ENCODE measurements at regions not wholly inside any gene's neighbourhood (a gene's known extent, or its start where the extent isn't known, plus 50 kb on each side); places are given as distances from the start of the nearest gene placed in this dataset.

DNA sequence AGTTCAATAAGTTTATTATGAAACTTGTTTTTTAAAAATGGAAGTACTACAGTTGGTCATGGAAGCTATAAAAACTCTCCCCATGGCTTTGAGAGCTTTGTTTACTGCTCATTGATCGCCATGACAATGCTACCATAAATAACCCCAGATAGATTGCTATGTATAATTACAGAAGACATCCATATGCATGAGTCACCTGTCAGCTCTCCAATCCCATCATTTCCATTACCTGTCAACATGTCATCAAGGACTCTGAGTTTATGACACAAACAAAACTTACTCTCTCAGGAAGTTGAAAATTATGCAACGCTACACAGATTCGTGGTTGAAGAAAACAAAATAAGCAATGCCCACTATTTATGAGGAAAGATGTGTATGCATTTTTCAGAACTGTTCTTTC, 144.4 kb downstream of the SEC23A start:
- TF ChIP-seq, protein P1, sequence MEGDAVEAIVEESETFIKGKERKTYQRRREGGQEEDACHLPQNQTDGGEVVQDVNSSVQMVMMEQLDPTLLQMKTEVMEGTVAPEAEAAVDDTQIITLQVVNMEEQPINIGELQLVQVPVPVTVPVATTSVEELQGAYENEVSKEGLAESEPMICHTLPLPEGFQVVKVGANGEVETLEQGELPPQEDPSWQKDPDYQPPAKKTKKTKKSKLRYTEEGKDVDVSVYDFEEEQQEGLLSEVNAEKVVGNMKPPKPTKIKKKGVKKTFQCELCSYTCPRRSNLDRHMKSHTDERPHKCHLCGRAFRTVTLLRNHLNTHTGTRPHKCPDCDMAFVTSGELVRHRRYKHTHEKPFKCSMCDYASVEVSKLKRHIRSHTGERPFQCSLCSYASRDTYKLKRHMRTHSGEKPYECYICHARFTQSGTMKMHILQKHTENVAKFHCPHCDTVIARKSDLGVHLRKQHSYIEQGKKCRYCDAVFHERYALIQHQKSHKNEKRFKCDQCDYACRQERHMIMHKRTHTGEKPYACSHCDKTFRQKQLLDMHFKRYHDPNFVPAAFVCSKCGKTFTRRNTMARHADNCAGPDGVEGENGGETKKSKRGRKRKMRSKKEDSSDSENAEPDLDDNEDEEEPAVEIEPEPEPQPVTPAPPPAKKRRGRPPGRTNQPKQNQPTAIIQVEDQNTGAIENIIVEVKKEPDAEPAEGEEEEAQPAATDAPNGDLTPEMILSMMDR (conservative IDR thresholded peaks at IDR 0.05; ENCODE audit: low read depth, low read length), result no peak
- no peak for DNase-seq (ENCODE audit: low read depth)
- H3K4me3 ChIP-seq (ENCODE audit: low read depth, low read length), result no peak overlapping the region

DNA sequence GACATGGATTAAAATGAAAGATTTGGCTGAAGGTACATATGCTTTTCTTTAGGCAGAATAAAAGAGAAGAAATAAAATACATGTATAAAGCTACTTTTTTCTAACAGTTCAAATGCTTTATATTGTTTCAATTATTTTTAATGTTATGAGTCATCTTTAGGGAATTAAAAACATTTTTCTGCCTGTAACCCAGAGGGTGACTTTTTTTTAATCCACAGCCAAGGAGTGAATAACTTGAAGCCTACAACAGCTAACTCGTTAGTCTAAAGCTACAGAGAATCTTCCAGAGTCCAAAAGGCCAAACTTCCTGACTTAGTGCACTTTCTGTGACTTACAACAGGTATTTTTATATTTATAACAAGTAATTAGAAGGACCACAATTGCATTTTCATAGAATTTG, 151.6 kb downstream of the SEC23A start:
- no peak for DNase-seq (ENCODE audit: low read depth)
- no peak overlapping the region for H3K4me3 ChIP-seq (ENCODE audit: low read depth, low read length)
- TF ChIP-seq, protein P1 (conservative IDR thresholded peaks at IDR 0.05; ENCODE audit: low read depth, low read length), result no peak

DNA sequence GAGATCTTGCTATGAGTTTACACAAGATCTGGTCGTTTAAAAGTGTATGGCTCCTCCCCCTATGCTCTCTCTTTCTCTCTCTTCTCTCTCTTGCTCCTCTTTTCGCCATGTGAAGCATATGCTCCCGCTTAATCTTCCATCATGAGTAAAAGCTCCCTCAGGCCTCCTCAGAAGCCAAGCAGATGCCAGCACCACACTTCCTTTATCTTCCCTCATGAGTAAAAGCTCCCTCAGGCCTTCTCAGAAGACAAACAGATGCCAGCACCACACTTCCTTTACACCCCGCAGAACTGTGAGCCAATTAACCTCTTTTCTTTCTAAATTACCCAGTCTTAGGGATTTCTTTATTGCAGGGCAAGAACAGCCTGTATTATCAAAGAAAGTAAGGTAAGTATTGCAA, 152.4 kb downstream of the SEC23A start:
- no peak for DNase-seq (ENCODE audit: low read depth)
- TF ChIP-seq, protein P1 (conservative IDR thresholded peaks at IDR 0.05; ENCODE audit: low read depth, low read length), result no peak
- no peak overlapping the region for H3K4me3 ChIP-seq (ENCODE audit: low read depth, low read length)

DNA sequence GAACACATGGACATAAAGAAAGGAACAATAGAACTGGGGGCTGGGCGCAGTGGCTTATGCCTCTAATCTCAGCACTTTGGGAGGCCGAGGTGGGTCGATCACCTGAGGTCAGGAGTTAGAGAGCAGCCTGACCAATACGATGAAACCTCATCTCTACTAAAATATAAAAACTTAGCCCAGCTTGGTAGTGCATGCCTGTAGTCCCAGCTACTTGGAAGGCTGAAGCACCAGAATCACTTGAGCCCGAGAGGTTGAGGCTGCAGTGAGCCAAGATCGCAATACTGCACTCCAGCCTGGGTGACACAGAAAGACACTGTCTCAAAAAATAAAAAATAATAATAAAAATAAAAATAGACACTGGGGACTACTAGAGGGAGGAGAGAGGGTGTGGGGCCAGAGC, 154.5 kb downstream of the SEC23A start:
- TF ChIP-seq, protein P1 (conservative IDR thresholded peaks at IDR 0.05; ENCODE audit: low read depth, low read length), result no peak
- DNase-seq (ENCODE audit: low read depth), result no peak
- H3K4me3 ChIP-seq (ENCODE audit: low read depth, low read length), result no peak overlapping the region

DNA sequence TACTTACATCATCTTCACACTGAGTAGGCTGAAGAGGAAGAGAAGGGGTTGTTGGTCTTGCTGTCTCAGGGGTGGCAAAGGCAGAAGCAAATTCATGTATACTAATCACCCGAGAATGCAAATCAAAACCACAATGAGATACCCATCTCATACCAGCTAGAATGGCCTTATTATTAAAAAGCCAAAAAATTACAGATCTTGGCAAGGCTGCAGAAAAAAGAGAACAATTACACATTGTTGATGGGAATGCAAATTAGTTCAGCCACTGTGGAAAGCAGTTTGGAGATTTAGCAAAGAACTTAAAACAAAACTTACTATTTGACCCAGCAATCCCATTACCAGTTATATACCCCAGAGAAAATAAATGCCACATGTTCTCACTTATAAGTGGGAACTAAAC, 154.9 kb downstream of the SEC23A start:
- TF ChIP-seq, protein P1 (conservative IDR thresholded peaks at IDR 0.05; ENCODE audit: low read depth, low read length), result no peak
- no peak for DNase-seq (ENCODE audit: low read depth)
- H3K4me3 ChIP-seq (ENCODE audit: low read depth, low read length), result no peak overlapping the region

GRCh38 chr14:38947343-38947742, 155.7 kb downstream of the SEC23A start:
- TF ChIP-seq, protein P1 (conservative IDR thresholded peaks at IDR 0.05; ENCODE audit: low read depth, low read length), result no peak
- no peak for DNase-seq (ENCODE audit: low read depth)
- H3K4me3 ChIP-seq (ENCODE audit: low read depth, low read length), result no peak overlapping the region

- no peak for DNase-seq (ENCODE audit: low read depth)
- no peak overlapping the region for H3K4me3 ChIP-seq (ENCODE audit: low read depth, low read length)
- TF ChIP-seq, protein P1 (conservative IDR thresholded peaks at IDR 0.05; ENCODE audit: low read depth, low read length), result no peak
Measured at GRCh38 chr14:38944691-38945090, 158.3 kb downstream of the SEC23A start.

Measured in epithelial cell of proximal tubule (primary cell).